Effector memory CD8-positive, alpha-beta T cell (primary cell): ENCODE measurements at regions not wholly inside any gene's neighbourhood (a gene's known extent, or its start where the extent isn't known, plus 50 kb on each side); places are given as distances from the start of the nearest gene placed in this dataset.
"Not testable (repeated sequence)": the region's sequence is repeated elsewhere in the genome, so short reads cannot be mapped to it uniquely, and the experiment has no call there.

ENCODE experiments used
- ATAC-seq: fragments of 150-1000 bp; cut with Tn5 transposase; replicated peaks from 2 replicates; pipeline ENCODE4 v1.10.0; 2021; ENCODE audit warnings: mild to moderate bottlenecking, moderate library complexity
- DNase-seq, 3 experiments: peaks; one replicate each; pipeline ENCODE4 v3.0.0; 2021
- H3K27ac Mint-ChIP-seq, 2 donors: one replicate each; pipeline ENCODE4 v1.8.0; 2022; ENCODE audit warnings: mild to moderate bottlenecking in 2 of 2, mixed read lengths in 2 of 2, moderate library complexity in 2 of 2
- H3K27me3 Mint-ChIP-seq, 2 donors: one replicate each; pipeline ENCODE4 v1.8.0; 2022; ENCODE audit warnings: mixed read lengths in 2 of 2
- H3K36me3 Mint-ChIP-seq: one replicate; pipeline ENCODE4 v1.8.0; 2022; ENCODE audit warnings: mild to moderate bottlenecking, moderate library complexity, mixed read lengths; ENCODE audit not compliant: insufficient read depth
- H3K4me1 Mint-ChIP-seq, 2 donors: one replicate each; pipeline ENCODE4 v1.8.0; 2022; ENCODE audit warnings: low read depth in 2 of 2, mixed read lengths in 2 of 2
- H3K4me3 Mint-ChIP-seq, 2 donors: one replicate each; pipeline ENCODE4 v1.8.0; 2022; ENCODE audit warnings: mild to moderate bottlenecking in 2 of 2, mixed read lengths in 2 of 2, moderate library complexity in 2 of 2
- H3K9me3 Mint-ChIP-seq, 2 donors: one replicate each; pipeline ENCODE4 v1.8.0; 2022; ENCODE audit warnings: mixed read lengths in 2 of 2

DNA sequence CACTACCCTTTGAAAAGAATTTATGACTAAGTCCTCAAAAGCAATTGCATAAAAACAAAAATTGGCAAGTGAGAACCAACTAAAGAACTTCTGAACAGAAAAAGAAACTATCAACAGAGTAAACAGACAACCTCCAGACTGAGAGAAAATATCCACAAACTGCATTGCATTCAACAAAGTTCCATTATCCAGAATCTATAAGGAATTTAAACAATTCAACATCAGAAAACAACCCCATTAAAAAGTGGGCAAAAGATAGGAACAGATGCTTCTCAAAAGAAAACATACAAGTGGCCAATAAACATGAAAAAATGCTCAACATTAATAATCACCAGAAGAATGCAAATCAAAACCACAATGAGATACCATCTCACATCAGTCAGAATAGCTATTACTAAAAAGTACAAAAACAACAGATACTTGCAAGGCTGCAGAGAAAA is 130.2 kb downstream of the GASK1B start:
- no peaks in the 10 kb centered on the region for H3K4me1 Mint-ChIP-seq
- H3K36me3 Mint-ChIP-seq: no peaks in the 10 kb centered on the region
- no peak overlapping the region for H3K4me3 Mint-ChIP-seq
- no peak overlapping the region for H3K27ac Mint-ChIP-seq
- DNase-seq: no peak
- H3K27me3 Mint-ChIP-seq: no peaks in the 10 kb centered on the region
- ATAC-seq: no peak
- H3K9me3 Mint-ChIP-seq: peaks cover 7 to 19% of the 10 kb centered on the region in 2 donors

DNA sequence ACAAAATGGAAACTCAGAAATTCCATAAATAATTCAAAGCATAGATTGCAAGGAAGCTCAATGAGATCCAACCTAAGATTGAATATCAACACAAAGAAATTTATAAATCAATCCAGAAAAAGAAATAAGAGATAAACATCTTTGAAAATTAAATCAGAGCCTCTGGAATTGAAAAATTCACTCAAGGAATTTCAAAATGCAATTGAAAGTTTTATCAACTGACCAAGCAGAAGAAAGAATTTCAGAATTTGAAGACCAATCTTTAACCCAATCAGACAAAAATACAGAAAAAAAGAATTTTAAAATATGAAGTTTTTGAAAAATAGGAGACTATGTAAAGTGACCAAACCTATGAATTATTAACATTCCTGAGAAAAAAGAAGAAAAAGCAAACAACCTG is 134.1 kb downstream of the GASK1B start:
- H3K9me3 Mint-ChIP-seq: peaks cover 3 to 19% of the 10 kb centered on the region in 2 donors
- H3K27me3 Mint-ChIP-seq: no peaks in the 10 kb centered on the region
- no peak for DNase-seq
- H3K36me3 Mint-ChIP-seq: no peaks in the 10 kb centered on the region
- H3K4me3 Mint-ChIP-seq: no peak overlapping the region
- ATAC-seq: no peak
- H3K27ac Mint-ChIP-seq: no peak overlapping the region
- H3K4me1 Mint-ChIP-seq: no peaks in the 10 kb centered on the region

DNA sequence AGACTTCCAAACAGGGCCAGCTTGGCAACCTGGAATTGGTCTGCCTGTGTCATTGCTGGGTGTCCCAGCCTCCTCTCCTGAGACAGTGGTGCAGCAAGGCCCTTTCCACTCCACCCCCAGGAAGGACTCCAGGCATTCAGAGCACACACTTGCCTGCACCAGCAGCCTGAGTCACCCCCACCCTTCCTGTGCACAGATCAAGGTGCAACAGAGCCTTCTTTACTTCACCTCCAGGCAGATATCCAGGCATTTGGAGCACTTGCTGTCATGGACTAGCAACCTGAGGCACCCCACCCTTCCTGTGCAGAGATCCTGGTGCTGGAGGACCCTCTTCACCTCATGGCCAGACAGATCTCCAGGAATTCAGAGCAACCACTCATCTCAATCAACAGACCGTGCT is 135.8 kb downstream of the GASK1B start:
- Mint-ChIP-seq H3K9me3 (peaks cover 5 to 19% of the 10 kb centered on the region in 2 donors), H3K4me1 (no peaks in the 10 kb centered on the region), H3K4me3 (no peak overlapping the region), H3K27ac (no peak overlapping the region), H3K27me3 (no peaks in the 10 kb centered on the region), H3K36me3 (no peaks in the 10 kb centered on the region)
- no peak for ATAC-seq
- no peak for DNase-seq

DNA sequence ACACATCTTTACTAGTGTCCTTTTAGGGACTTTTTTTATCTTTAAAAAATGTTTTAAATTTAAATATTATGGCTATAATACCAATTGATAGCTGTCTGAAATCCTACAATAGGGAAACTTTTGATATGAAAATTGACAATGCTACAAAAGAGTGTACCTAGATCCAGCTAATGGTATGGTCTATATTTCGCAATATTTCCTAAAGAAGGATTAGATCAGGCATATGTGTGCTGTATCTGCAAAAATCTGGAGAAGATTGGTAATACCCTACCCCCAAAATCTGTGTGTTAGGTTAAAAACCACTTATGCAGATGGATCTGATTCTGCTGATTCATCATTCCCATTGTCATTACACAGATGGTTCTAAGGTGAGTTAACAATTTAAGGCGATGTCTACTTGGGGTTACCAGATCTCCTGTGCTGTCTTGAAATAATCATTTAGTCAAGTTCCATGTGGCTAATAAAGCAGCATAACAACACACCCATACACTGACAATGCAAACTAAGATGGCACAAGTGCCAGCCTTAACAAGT is 137.1 kb downstream of the GASK1B start:
- no peak overlapping the region for H3K27ac Mint-ChIP-seq
- no peaks in the 10 kb centered on the region for H3K4me1 Mint-ChIP-seq
- H3K27me3 Mint-ChIP-seq: no peaks in the 10 kb centered on the region
- peaks cover 5 to 8% of the 10 kb centered on the region in 2 donors for H3K9me3 Mint-ChIP-seq
- no peaks in the 10 kb centered on the region for H3K36me3 Mint-ChIP-seq
- no peak for DNase-seq
- no peak for ATAC-seq
- H3K4me3 Mint-ChIP-seq: no peak overlapping the region

DNA sequence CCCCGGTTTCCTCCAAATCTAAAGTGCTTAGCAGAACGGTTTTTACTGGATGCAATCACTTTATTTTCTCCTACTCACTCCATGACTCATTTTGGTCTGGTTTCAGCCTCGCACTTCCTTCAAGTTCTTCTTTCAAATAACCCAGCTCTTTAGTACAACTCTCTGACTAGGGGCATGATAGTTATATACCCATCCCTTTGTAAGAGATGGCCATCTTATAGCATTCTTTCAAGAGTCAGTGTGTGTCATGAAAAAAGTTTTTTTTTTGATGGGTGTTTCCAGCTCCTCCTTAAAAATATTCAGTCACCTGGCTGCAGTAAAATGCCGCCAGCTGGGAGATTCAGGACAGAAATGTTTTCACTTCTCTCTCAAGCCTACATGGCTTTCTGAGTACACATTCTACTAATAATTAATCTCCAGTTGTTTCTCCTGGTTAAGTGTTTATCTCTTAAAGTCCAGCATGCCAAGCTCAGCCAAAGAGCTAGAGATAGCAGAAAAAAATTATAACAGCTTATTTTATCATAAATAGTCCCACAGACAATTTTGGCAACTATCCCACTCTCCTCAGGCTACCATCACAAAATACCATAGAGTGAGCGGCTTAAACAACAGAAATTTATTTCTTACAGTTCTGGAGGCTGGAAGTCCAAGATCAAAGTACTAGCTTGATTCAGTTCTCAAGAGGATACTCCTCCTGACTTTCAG is 139.3 kb downstream of the GASK1B start:
- H3K36me3 Mint-ChIP-seq: no peaks in the 10 kb centered on the region
- peaks cover 6 to 8% of the 10 kb centered on the region in 2 donors for H3K9me3 Mint-ChIP-seq
- no peak overlapping the region for H3K4me3 Mint-ChIP-seq
- no peaks in the 10 kb centered on the region for H3K27me3 Mint-ChIP-seq
- DNase-seq (no peak), ATAC-seq (no peak)
- no peak overlapping the region for H3K27ac Mint-ChIP-seq
- H3K4me1 Mint-ChIP-seq: no peaks in the 10 kb centered on the region

DNA sequence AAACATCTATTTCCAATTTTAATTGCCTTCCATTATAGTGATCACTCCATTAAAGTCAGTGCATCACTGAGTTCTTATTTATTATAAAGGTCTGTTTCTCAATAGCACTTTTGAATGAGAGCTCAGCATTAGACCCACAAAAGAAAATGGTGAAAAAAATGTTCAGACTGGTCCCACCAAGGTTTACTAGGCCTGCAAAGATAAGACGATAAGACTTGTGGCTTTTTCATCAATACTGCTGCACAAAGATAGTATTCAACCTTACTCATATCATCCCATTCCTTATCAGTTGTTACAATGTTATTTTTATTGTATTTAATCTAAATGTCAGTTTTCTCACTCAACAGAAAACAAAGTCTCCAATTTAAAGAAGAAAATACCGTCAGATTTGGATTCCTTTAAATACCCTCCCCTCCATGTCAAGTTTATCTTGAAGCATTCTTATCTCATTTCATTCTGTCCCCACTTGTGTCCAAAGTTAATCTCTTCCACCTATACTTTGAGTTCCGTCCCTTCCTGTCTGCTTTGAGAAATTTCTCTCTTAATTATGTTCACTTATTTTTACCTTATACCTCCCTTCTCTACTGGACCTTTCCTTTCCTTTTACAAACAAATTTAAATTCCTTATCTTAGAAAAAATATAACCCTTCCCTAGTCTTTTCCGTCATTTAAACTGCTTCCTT is 140.0 kb downstream of the GASK1B start:
- Mint-ChIP-seq H3K27me3 (no peaks in the 10 kb centered on the region), H3K9me3 (peaks cover 5 to 8% of the 10 kb centered on the region in 2 donors), H3K4me1 (no peaks in the 10 kb centered on the region), H3K4me3 (no peak overlapping the region), H3K36me3 (no peaks in the 10 kb centered on the region), H3K27ac (no peak overlapping the region)
- DNase-seq: no peak
- no peak for ATAC-seq

DNA sequence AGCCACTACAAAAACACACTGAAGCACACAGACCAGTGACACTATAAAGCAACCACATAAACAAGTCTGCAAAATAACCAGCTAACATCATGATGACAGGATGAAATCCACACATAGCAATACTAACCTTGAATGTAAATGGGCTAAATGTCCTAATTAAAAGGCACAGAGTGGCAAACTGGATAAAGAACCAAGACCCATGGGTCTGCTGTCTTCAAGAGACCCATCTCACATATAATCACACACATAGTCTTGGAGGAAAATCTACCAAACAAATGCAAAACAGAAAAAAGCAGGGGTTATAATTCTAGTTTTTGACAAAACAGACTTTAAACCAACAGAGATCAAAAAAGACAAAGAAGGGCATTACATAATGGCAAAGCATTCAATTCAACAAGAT is 144.4 kb downstream of the GASK1B start:
- not testable (repeated sequence) for H3K9me3 Mint-ChIP-seq, DNase-seq, H3K4me1 Mint-ChIP-seq, ATAC-seq, H3K27ac Mint-ChIP-seq, H3K4me3 Mint-ChIP-seq, H3K27me3 Mint-ChIP-seq, H3K36me3 Mint-ChIP-seq

DNA sequence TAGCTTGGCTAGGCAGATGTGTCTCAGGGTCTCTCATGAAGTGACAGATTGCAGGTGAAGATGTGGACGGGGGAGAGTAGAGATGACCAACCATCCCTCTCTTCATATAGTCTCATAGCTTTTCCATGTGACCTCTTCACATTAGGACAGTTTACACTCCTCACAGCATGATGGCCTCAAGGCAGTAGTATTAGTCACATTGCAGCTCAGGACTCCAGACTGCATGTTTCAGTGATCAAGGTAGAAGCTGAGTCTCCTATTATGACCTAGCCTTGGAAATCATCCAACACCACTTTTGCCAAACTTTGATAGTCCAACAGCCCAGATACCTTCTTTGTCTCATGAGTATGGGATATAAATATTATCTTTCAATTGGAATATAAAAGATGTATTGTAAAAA is 147.7 kb downstream of the GASK1B start:
- DNase-seq (no peak), ATAC-seq (no peak)
- no peaks in the 10 kb centered on the region for H3K36me3 Mint-ChIP-seq
- H3K27me3 Mint-ChIP-seq: no peaks in the 10 kb centered on the region
- H3K4me1 Mint-ChIP-seq: no peaks in the 10 kb centered on the region
- H3K9me3 Mint-ChIP-seq: peaks cover 1 to 8% of the 10 kb centered on the region in 2 donors
- H3K4me3 Mint-ChIP-seq: no peak overlapping the region
- no peak overlapping the region for H3K27ac Mint-ChIP-seq

DNA sequence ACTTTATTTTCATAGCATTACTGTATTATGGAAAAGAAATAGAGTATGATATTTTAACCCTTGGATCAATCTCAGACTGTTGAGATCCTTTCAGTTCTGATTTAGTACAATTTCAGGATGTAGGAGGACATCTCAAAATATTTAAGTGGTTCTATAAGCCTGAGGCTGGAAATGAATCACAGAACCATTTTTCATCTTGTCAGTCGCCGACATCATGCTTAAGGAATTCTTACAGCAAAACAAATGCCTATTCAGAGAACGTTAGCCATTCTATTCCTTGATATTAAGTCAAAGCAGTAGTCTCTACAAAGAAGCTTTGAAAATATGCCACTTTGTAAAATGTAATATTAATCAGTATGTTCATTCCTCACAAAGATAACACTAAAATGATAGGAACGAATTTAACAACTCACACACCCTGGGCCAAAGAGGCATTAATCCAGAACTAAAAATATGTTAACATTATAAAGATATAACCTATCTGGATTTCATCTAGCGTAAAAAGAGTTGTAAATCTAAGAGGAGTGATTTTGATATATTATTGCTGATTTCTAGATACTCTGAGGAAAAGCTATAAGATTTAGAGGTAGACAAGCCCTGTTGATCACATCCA is 152.0 kb downstream of the GASK1B start:
- ATAC-seq (no peak), DNase-seq (no peak)
- H3K4me1 Mint-ChIP-seq: no peaks in the 10 kb centered on the region
- H3K27ac Mint-ChIP-seq: no peak overlapping the region
- H3K9me3 Mint-ChIP-seq: peaks cover 0 to 2% of the 10 kb centered on the region in 2 donors
- no peak overlapping the region for H3K4me3 Mint-ChIP-seq
- H3K36me3 Mint-ChIP-seq: no peaks in the 10 kb centered on the region
- no peaks in the 10 kb centered on the region for H3K27me3 Mint-ChIP-seq

DNA sequence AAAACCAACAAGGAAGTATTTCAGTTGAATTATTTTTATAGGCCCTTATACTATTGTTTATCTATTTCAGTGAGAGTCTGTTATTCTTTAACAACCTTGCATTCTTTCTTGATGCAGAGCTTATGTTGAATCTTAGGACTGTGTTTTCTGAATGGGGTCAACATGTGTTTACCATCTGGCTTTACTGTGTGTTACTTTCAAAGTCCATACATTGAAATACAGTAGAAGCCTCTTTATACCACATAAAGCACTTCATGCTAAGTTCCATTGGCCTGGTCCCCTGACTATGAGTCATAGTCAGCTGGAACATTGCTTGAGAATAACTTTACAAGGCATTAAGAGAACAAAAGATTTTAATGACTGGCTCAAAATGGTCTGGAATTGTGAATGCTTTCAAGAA is 152.6 kb downstream of the GASK1B start:
- ATAC-seq: no peak
- no peak overlapping the region for H3K27ac Mint-ChIP-seq
- H3K36me3 Mint-ChIP-seq: no peaks in the 10 kb centered on the region
- H3K4me3 Mint-ChIP-seq: no peak overlapping the region
- H3K27me3 Mint-ChIP-seq: no peaks in the 10 kb centered on the region
- no peak for DNase-seq
- H3K9me3 Mint-ChIP-seq: peaks cover 0 to 2% of the 10 kb centered on the region in 2 donors
- no peaks in the 10 kb centered on the region for H3K4me1 Mint-ChIP-seq

DNA sequence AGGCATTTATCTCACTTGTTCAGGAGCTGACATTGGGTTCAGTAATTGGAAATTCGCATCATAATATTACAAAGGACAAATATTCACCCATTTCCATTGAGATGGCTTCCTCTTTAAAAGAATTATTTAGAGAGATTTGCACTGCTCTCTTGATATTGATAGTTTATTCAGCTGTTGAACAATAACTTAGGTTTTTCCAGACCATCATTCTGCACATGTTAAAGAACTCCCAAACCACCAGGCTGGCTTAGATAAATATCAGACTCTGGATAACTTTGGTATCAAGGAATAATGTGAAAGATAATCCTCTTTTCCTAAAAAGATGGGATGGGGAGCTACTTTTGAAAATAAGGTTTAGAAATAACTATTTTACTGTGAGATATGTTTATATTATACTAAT is 154.0 kb downstream of the GASK1B start:
- no peak for ATAC-seq

DNA sequence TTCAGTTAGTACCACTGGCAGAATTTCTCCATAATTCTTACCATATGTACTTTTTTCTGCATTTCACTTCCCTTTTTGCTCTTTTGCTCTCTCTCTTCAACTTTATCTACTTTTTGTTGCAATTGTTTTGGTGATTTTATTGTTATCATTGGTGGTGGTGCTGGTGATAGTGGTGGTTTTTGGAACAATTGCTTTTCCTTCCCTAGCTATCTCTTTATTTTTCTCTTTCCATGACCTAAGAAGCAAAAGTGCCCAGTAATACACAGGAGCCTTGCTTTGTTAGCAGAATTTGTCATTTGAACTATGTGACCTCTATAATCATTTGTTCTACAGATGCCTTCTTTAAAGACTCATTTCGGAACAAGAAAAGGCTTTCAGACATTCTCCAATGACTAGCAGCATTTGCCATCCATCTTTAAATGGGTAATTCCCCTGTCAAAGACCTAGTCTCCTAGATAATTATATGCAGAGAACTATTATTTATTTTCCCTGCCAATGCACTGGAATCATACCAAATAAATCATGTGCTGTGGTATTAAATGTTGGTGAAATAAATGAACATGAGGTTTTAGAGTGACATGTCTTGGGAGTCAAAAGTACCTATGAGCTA is 154.5 kb downstream of the GASK1B start:
- Mint-ChIP-seq H3K27me3 (no peaks in the 10 kb centered on the region), H3K4me3 (no peak overlapping the region), H3K4me1 (no peaks in the 10 kb centered on the region), H3K9me3 (peaks cover 0 to 2% of the 10 kb centered on the region in 2 donors), H3K27ac (no peak overlapping the region), H3K36me3 (no peaks in the 10 kb centered on the region)
- ATAC-seq: no peak
- DNase-seq: no peak

More for the DNA sequence above, 154.0 kb downstream of the GASK1B start:
- Mint-ChIP-seq H3K36me3 (no peaks in the 10 kb centered on the region), H3K27ac (no peak overlapping the region), H3K27me3 (no peaks in the 10 kb centered on the region), H3K4me1 (no peaks in the 10 kb centered on the region), H3K9me3 (peaks cover 0 to 2% of the 10 kb centered on the region in 2 donors), H3K4me3 (no peak overlapping the region)
- DNase-seq: no peak

DNA sequence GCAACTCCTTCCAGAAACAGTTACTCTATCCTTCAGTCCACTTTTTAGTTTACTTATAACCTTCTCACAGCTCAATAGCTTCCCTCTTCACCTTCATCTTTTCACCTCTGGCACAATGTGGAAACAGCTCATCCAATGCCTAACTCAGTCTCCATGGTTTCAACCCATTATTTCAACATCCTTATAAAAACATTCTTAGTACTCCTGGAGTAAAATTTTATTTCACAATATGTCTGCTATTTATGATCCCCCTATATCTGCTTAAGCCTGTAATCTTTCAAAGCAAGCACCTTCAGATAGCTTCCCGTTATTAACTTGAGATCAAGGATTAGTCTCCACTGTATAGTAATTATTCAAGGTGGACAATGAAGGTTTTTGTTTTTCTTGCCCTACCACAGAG is 156.3 kb downstream of the GASK1B start:
- Mint-ChIP-seq H3K27ac (no peak overlapping the region), H3K36me3 (no peaks in the 10 kb centered on the region), H3K4me1 (no peaks in the 10 kb centered on the region), H3K4me3 (no peak overlapping the region), H3K9me3 (peaks cover 0 to 2% of the 10 kb centered on the region in 2 donors), H3K27me3 (no peaks in the 10 kb centered on the region)
- DNase-seq (no peak), ATAC-seq (no peak)
